ENCODE measurements at regions not wholly inside any gene's neighbourhood (a gene's known extent, or its start where the extent isn't known, plus 50 kb on each side); places are given as distances from the start of the nearest gene placed in this dataset.

- DNase-seq (ENCODE audit: low read depth, low spot score) (no peak), FAIRE-seq (no peak), ATAC-seq (no peak)
- ChIA-PET RAD21 (ENCODE audit: unreplicated experiment) (no interaction called here), CTCF (interaction anchor here (1.1 to 3.2 kb wide), 2 partner anchors 9 to 14 kb away, joined by 3 to 11 read pairs; no protein-coding TSS in a partner anchor), POLR2A (no interaction called here), SMC1A (ENCODE audit: uncharacterized antibody, unreplicated experiment) (interaction anchor here (1.5 kb wide), 1 partner anchor 13 kb away, joined by 3 read pairs; no protein-coding TSS in a partner anchor)
- Histone ChIP-seq H3K27ac (ENCODE audit: control insufficient read depth, insufficient read depth) (no peak overlapping the region), H3K9me3 (replicated peaks; ENCODE audit: control insufficient read depth, insufficient read depth, low read length) (no peaks in the 10 kb centered on the region; the same call in 2 of the 3 replicates), H3K4me2 (ENCODE audit: control insufficient read depth, insufficient read depth) (no peak overlapping the region), H3K4me1 (ENCODE audit: control insufficient read depth, insufficient read depth, low read length) (0 out of 2 replicates have a peak, but pooled peaks cover 4% of the 10 kb centered on the region), H3K36me3 (ENCODE audit: control insufficient read depth in 2 of 2, insufficient read depth in 2 of 2, low read length in 1 of 2) (no peaks in the 10 kb centered on the region), H3K4me3 (no peak overlapping the region), H4K20me1 (ENCODE audit: control insufficient read depth, insufficient read depth) (no peaks in the 10 kb centered on the region), H2AFZ (ENCODE audit: control insufficient read depth, low read depth, low read length) (no peak overlapping the region), H3K79me2 (ENCODE audit: control insufficient read depth, insufficient read depth, low read length) (no peaks in the 10 kb centered on the region), H3K9ac (ENCODE audit: control insufficient read depth, insufficient read depth, low read length) (no peak overlapping the region), H3K27me3 (replicated peaks in 1 of 2; ENCODE audit: control insufficient read depth in 2 of 2, insufficient read depth in 2 of 2, low read length in 1 of 2) (no peaks in the 10 kb centered on the region)
- no peak for TF ChIP-seq HDAC2 (IDR thresholded peaks at IDR 0.05)
- no peak for TF ChIP-seq ESRRA (IDR thresholded peaks at IDR 0.05; ENCODE audit: low read length)
- TF ChIP-seq, protein P1, sequence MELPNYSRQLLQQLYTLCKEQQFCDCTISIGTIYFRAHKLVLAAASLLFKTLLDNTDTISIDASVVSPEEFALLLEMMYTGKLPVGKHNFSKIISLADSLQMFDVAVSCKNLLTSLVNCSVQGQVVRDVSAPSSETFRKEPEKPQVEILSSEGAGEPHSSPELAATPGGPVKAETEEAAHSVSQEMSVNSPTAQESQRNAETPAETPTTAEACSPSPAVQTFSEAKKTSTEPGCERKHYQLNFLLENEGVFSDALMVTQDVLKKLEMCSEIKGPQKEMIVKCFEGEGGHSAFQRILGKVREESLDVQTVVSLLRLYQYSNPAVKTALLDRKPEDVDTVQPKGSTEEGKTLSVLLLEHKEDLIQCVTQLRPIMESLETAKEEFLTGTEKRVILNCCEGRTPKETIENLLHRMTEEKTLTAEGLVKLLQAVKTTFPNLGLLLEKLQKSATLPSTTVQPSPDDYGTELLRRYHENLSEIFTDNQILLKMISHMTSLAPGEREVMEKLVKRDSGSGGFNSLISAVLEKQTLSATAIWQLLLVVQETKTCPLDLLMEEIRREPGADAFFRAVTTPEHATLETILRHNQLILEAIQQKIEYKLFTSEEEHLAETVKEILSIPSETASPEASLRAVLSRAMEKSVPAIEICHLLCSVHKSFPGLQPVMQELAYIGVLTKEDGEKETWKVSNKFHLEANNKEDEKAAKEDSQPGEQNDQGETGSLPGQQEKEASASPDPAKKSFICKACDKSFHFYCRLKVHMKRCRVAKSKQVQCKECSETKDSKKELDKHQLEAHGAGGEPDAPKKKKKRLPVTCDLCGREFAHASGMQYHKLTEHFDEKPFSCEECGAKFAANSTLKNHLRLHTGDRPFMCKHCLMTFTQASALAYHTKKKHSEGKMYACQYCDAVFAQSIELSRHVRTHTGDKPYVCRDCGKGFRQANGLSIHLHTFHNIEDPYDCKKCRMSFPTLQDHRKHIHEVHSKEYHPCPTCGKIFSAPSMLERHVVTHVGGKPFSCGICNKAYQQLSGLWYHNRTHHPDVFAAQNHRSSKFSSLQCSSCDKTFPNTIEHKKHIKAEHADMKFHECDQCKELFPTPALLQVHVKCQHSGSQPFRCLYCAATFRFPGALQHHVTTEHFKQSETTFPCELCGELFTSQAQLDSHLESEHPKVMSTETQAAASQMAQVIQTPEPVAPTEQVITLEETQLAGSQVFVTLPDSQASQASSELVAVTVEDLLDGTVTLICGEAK (IDR thresholded peaks at IDR 0.05; ENCODE audit: borderline replicate concordance) = no peak
- TF ChIP-seq POLR2AphosphoS2 (IDR thresholded peaks at IDR 0.05; ENCODE audit: low read depth, low read length) = no peak
- TF ChIP-seq BMI1 (IDR thresholded peaks at IDR 0.05; ENCODE audit: borderline replicate concordance) = no peak
- TF ChIP-seq YY1 (IDR thresholded peaks at IDR 0.05; ENCODE audit: low read depth, low read length) = no peak
- no peak for TF ChIP-seq SP1 (IDR thresholded peaks at IDR 0.05; ENCODE audit: low read depth, low read length)
- TF ChIP-seq POLR2A (IDR thresholded peaks at IDR 0.05; ENCODE audit: low read depth, low read length) = no peak
- no TSS peak for BruUV-seq (replicated peaks)
- intact Hi-C loops (cut with micrococcal nuclease; ENCODE audit: unreplicated experiment) = no loop called here
- 67% methylated on average over 5 of the region's 5 CpGs for WGBS (ENCODE audit: insufficient coverage, insufficient replicate concordance, low lambda C conversion rate, missing lambda C conversion rate)
- in situ Hi-C loops (cut with MboI) = no loop called here
Measured at GRCh38 chr3:150169330-150169940, 198.7 kb upstream of the PFN2 start.
